Mesenchymal stem cell (in vitro differentiated cells and primary cell): ENCODE measurements at regions not wholly inside any gene's neighbourhood (a gene's known extent, or its start where the extent isn't known, plus 50 kb on each side); places are given as distances from the start of the nearest gene placed in this dataset.
"Not testable (repeated sequence)": the region's sequence is repeated elsewhere in the genome, so short reads cannot be mapped to it uniquely, and the experiment has no call there.

Experiments
- DNase-seq: peaks from one replicate; pipeline ENCODE4 v3.0.0-alpha.2; 2013
- H2AFZ ChIP-seq: one replicate; pipeline ENCODE4 v1.6.1; 2013; ENCODE audit warnings: low read depth, mild to moderate bottlenecking, control low read depth, inconsistent platforms, low read length, moderate library complexity
- H2AK5ac ChIP-seq: 2 replicates; pipeline ENCODE4 v1.6.1; 2013; ENCODE audit warnings: low read length, moderate library complexity, mild to moderate bottlenecking, inconsistent platforms; ENCODE audit not compliant: severe bottlenecking
- H2BK120ac ChIP-seq: one replicate; pipeline ENCODE4 v1.6.1; 2013; ENCODE audit warnings: low read depth, mild to moderate bottlenecking, inconsistent platforms, low read length, moderate library complexity
- H2BK12ac ChIP-seq, 2 experiments: one replicate each; pipeline ENCODE4 v1.6.1; 2013; ENCODE audit warnings: inconsistent platforms in 2 of 2, low read length in 2 of 2, mild to moderate bottlenecking in 2 of 2, moderate library complexity in 2 of 2, control low read depth in 1 of 2
- H2BK15ac ChIP-seq: one replicate; pipeline ENCODE4 v1.6.1; 2013; ENCODE audit warnings: mild to moderate bottlenecking, low read depth, inconsistent platforms; ENCODE audit not compliant: poor library complexity, severe bottlenecking
- H2BK5ac ChIP-seq: 2 replicates; pipeline ENCODE4 v1.6.1; 2013; ENCODE audit warnings: low read depth, mild to moderate bottlenecking, low read length, control low read depth, inconsistent platforms; ENCODE audit not compliant: poor library complexity, severe bottlenecking
- H3K14ac ChIP-seq, 2 experiments: one replicate each; pipeline ENCODE4 v1.6.1; 2013; ENCODE audit warnings: inconsistent platforms in 2 of 2, low read length in 2 of 2, control low read depth in 1 of 2, mild to moderate bottlenecking in 1 of 2, moderate library complexity in 1 of 2
- H3K18ac ChIP-seq, 2 experiments: one replicate each; pipeline ENCODE4 v1.6.1; 2013; ENCODE audit warnings: inconsistent platforms in 2 of 2, low read length in 2 of 2, control low read depth in 1 of 2, low read depth in 1 of 2, mild to moderate bottlenecking in 1 of 2
- H3K23ac ChIP-seq, 2 experiments: one replicate each; pipeline ENCODE4 v1.6.1; 2013; ENCODE audit warnings: inconsistent platforms in 2 of 2, low read length in 2 of 2, mild to moderate bottlenecking in 2 of 2, moderate library complexity in 2 of 2, control low read depth in 1 of 2
- H3K27ac ChIP-seq: 2 replicates; pipeline ENCODE4 v1.5.1; 2013; ENCODE audit warnings: mild to moderate bottlenecking, moderate library complexity, low read length, control low read depth, inconsistent platforms; ENCODE audit not compliant: poor library complexity, severe bottlenecking
- H3K27me3 ChIP-seq, 2 experiments: 2 replicates each; pipeline versions ENCODE4 v1.6.1 to v1.7.0; 2013; ENCODE audit warnings: low read length in 2 of 2, mild to moderate bottlenecking in 2 of 2, moderate library complexity in 2 of 2, control low read depth in 1 of 2, inconsistent platforms in 1 of 2; ENCODE audit not compliant: control insufficient read depth in 1 of 2, insufficient read depth in 1 of 2
- H3K36me3 ChIP-seq, 2 experiments: 2 replicates each; pipeline versions ENCODE4 v1.6.1 to v1.7.0; 2013; ENCODE audit warnings: low read length in 2 of 2, control low read depth in 1 of 2, inconsistent platforms in 1 of 2, low read depth in 1 of 2, mild to moderate bottlenecking in 1 of 2; ENCODE audit not compliant: insufficient read depth in 2 of 2, control insufficient read depth in 1 of 2
- H3K4ac ChIP-seq, 2 experiments: one replicate each; pipeline ENCODE4 v1.6.1; 2013; ENCODE audit warnings: inconsistent platforms in 2 of 2, low read length in 2 of 2, mild to moderate bottlenecking in 2 of 2, moderate library complexity in 2 of 2, control low read depth in 1 of 2, low read depth in 1 of 2
- H3K4me1 ChIP-seq: 2 replicates; pipeline ENCODE4 v1.6.1; 2013; ENCODE audit warnings: low read depth, low read length, control low read depth; ENCODE audit not compliant: control insufficient read depth, insufficient read depth
- H3K4me2 ChIP-seq: 2 replicates; pipeline ENCODE4 v1.6.1; 2013; ENCODE audit warnings: low read length, mild to moderate bottlenecking, inconsistent platforms; ENCODE audit not compliant: poor library complexity, severe bottlenecking
- H3K4me3 ChIP-seq, 2 experiments: 2 replicates each; pipeline versions ENCODE4 v1.5.1 to v1.7.0; 2013; ENCODE audit warnings: low read length in 2 of 2, mild to moderate bottlenecking in 2 of 2, control low read depth in 1 of 2, low read depth in 1 of 2; ENCODE audit not compliant: insufficient read depth in 1 of 2
- H3K79me1 ChIP-seq: replicated peaks from 2 replicates; pipeline ENCODE4 v1.6.1; 2013; ENCODE audit warnings: mild to moderate bottlenecking, control low read depth, low read length, inconsistent platforms; ENCODE audit not compliant: poor library complexity, severe bottlenecking
- H3K9ac ChIP-seq: 2 replicates; pipeline ENCODE4 v1.7.0; 2013; ENCODE audit warnings: mild to moderate bottlenecking, low read length, moderate library complexity
- H3K9me3 ChIP-seq: 2 replicates; pipeline ENCODE4 v1.7.0; 2013; ENCODE audit warnings: mild to moderate bottlenecking, low read length; ENCODE audit not compliant: control insufficient read depth
- H4K8ac ChIP-seq: one replicate; pipeline ENCODE4 v1.6.1; 2013; ENCODE audit warnings: inconsistent platforms, mild to moderate bottlenecking, low read length, moderate library complexity
- H4K91ac ChIP-seq: one replicate; pipeline ENCODE4 v1.6.1; 2013; ENCODE audit warnings: mild to moderate bottlenecking, low read length, inconsistent platforms
- WGBS: methylation state at CpG from one replicate; pipeline ENCODE4 v1.1.7; 2013; ENCODE audit warnings: mixed read lengths; 5-methylcytosine and 5-hydroxymethylcytosine counted together

DNA sequence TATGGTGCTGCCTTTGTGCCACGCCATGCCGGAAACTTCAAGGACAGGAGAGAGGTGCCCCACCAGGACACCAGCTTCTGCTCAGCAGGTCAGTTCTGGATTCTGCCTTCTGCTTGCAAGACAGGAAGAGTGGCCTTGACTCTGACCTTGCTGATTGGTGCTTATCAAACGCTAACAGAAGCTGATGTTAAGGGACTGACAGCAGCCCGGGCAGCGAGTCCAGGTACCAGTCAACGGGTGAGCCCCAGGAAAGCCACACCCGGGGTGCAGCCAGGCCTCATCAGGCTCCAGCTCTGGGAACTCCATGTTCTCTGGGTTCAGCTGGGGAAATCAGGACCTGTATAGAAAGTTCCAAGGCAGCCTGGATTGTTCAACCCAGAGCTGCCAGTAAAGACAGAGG, 116.8 kb upstream of the MTLN start:
- H4K8ac ChIP-seq, H2BK120ac ChIP-seq, H3K4me3 ChIP-seq, H2AFZ ChIP-seq, H3K14ac ChIP-seq, H3K79me1 ChIP-seq, H3K23ac ChIP-seq, H2BK15ac ChIP-seq, H3K9me3 ChIP-seq, H4K91ac ChIP-seq, H2BK12ac ChIP-seq, H3K9ac ChIP-seq, H2AK5ac ChIP-seq, H3K4me2 ChIP-seq, H3K36me3 ChIP-seq, H2BK5ac ChIP-seq, H3K18ac ChIP-seq, H3K4ac ChIP-seq, DNase-seq, H3K4me1 ChIP-seq, H3K27ac ChIP-seq, H3K27me3 ChIP-seq: not testable (repeated sequence)
- WGBS = no CpG with 5 or more reads among the region's 7 CpGs

DNA sequence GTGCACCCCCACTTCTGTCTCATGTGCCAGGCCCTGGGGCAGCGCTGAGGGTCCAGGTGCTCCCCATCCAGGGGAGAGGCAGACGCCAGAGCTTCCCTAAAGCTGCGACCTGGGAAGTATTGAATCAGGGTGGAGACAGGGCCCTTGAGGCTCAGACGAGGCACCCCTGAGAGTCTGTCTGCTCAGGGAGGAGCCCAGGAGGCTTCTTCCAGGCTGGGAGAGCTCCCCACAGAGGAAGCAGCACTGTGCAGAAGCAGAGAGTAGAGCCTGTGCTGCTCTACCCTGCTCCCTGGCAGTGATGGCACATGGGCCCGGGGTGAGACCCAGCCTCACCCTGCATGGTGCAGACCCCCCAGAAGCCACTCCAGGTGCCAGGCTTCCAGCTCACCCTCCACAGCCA, 116.3 kb upstream of the MTLN start:
- not testable (repeated sequence) for H4K91ac ChIP-seq, H2BK15ac ChIP-seq, DNase-seq, H3K27me3 ChIP-seq, H3K4ac ChIP-seq, H3K9me3 ChIP-seq, H3K27ac ChIP-seq, H3K18ac ChIP-seq, H4K8ac ChIP-seq, H3K9ac ChIP-seq, H2AK5ac ChIP-seq, H2BK12ac ChIP-seq, H3K36me3 ChIP-seq, H3K4me3 ChIP-seq, H3K4me2 ChIP-seq, H2AFZ ChIP-seq, H3K4me1 ChIP-seq, H2BK5ac ChIP-seq, H3K14ac ChIP-seq, H2BK120ac ChIP-seq, H3K23ac ChIP-seq, H3K79me1 ChIP-seq
- WGBS = 83% methylated on average over 3 of the region's 5 CpGs

DNA sequence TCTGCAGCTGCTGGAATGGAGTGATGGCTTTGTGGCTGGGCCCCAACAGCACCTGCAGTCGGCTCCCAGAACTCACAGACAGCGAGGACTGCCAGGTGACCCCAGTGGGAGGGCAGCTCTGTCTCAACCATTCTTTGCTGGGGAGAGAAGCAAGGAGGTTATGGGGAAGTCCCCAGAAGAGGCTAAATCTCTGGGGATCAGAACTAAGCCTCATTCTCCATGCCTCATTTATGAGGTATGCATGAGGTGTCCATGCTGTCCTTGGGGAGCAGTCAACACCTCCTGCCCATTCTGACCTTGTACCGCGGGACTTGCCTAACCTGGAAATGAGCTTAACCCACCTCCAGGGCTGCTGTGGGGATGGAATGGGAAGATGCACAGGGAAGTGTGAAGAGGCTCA, 111.5 kb upstream of the MTLN start:
- not testable (repeated sequence) for H3K4me3 ChIP-seq, H3K4me1 ChIP-seq, H4K8ac ChIP-seq, H2BK15ac ChIP-seq, H3K27ac ChIP-seq, H2BK5ac ChIP-seq, H2AFZ ChIP-seq, H3K4ac ChIP-seq, H4K91ac ChIP-seq, H3K79me1 ChIP-seq, H3K14ac ChIP-seq, H3K27me3 ChIP-seq, H2AK5ac ChIP-seq, H3K9ac ChIP-seq, H2BK12ac ChIP-seq, H3K36me3 ChIP-seq, H3K9me3 ChIP-seq, DNase-seq, H3K4me2 ChIP-seq, H3K18ac ChIP-seq, H3K23ac ChIP-seq, H2BK120ac ChIP-seq
- no CpG with 5 or more reads among the region's 4 CpGs for WGBS

DNA sequence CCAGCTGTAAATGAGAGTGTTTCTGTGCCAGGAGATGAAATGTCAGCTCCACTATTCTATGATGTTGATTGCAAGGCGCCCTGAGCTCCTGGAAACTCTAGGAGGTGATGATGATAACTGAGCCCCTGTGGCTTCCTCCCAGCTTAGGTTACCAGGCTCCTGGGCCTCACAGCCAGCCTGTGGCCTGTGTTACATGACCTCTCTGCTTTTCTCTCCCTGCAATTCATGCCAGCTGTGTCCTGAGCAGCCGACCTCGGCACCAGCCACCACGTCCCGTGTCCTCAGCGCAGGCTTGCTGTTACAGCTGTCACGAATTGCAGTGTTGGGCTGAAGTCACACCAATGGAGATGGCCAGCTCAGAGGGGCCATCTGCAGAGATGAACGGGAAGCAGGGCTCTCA, 110.2 kb upstream of the MTLN start:
- not testable (repeated sequence) for H2AFZ ChIP-seq, H3K36me3 ChIP-seq, DNase-seq, H3K4ac ChIP-seq, H3K27ac ChIP-seq, H3K4me2 ChIP-seq, H3K23ac ChIP-seq, H3K14ac ChIP-seq, H3K27me3 ChIP-seq, H2AK5ac ChIP-seq, H2BK12ac ChIP-seq, H4K91ac ChIP-seq, H3K4me1 ChIP-seq, H3K4me3 ChIP-seq, H2BK120ac ChIP-seq, H3K79me1 ChIP-seq, H2BK15ac ChIP-seq, H4K8ac ChIP-seq, H3K9me3 ChIP-seq, H3K9ac ChIP-seq, H3K18ac ChIP-seq, H2BK5ac ChIP-seq
- no CpG with 5 or more reads among the region's 8 CpGs for WGBS
